ENCODE measurements at regions not wholly inside any gene's neighbourhood (a gene's known extent, or its start where the extent isn't known, plus 50 kb on each side); places are given as distances from the start of the nearest gene placed in this dataset.

GRCh38 chr5:145340099-145340498, 495.0 kb downstream of the PRELID2 start:
- no peak for TF ChIP-seq CTCF (IDR thresholded peaks at IDR 0.05; ENCODE audit: borderline replicate concordance, insufficient read depth, low read depth, low read length)
- no peak overlapping the region for H3K4me3 ChIP-seq (ENCODE audit: low read depth, low read length)

GRCh38 chr5:145324767-145325479, 510.2 kb downstream of the PRELID2 start:
- TF ChIP-seq CTCF (IDR thresholded peaks at IDR 0.05; ENCODE audit: borderline replicate concordance, insufficient read depth, low read depth, low read length), result no peak
- H3K4me3 ChIP-seq (ENCODE audit: low read depth, low read length), result no peak overlapping the region

GRCh38 chr5:145324101-145324500, 511.0 kb downstream of the PRELID2 start:
- TF ChIP-seq CTCF (IDR thresholded peaks at IDR 0.05; ENCODE audit: borderline replicate concordance, insufficient read depth, low read depth, low read length), result no peak
- H3K4me3 ChIP-seq (ENCODE audit: low read depth, low read length), result no peak overlapping the region

- TF ChIP-seq CTCF (IDR thresholded peaks at IDR 0.05; ENCODE audit: borderline replicate concordance, insufficient read depth, low read depth, low read length), result no peak
- no peak overlapping the region for H3K4me3 ChIP-seq (ENCODE audit: low read depth, low read length)
Observed at GRCh38 chr5:145316282-145316681, 518.9 kb downstream of the PRELID2 start.

GRCh38 chr5:145307866-145308382, 527.2 kb downstream of the PRELID2 start:
- no peak for TF ChIP-seq CTCF (IDR thresholded peaks at IDR 0.05; ENCODE audit: borderline replicate concordance, insufficient read depth, low read depth, low read length)
- H3K4me3 ChIP-seq (ENCODE audit: low read depth, low read length), result no peak overlapping the region

- H3K4me3 ChIP-seq (ENCODE audit: low read depth, low read length), result no peak overlapping the region
- no peak for TF ChIP-seq CTCF (IDR thresholded peaks at IDR 0.05; ENCODE audit: borderline replicate concordance, insufficient read depth, low read depth, low read length)
Observed at GRCh38 chr5:145295236-145295835, 539.8 kb downstream of the PRELID2 start.

GRCh38 chr5:145294331-145294730, 540.8 kb downstream of the PRELID2 start:
- H3K4me3 ChIP-seq (ENCODE audit: low read depth, low read length), result no peak overlapping the region
- no peak for TF ChIP-seq CTCF (IDR thresholded peaks at IDR 0.05; ENCODE audit: borderline replicate concordance, insufficient read depth, low read depth, low read length)

Measured in GM12875 (cell line).